ENCODE measurements at regions not wholly inside any gene's neighbourhood (a gene's known extent, or its start where the extent isn't known, plus 50 kb on each side); places are given as distances from the start of the nearest gene placed in this dataset.

GRCh38 chr18:38872342-38872741 is 1306.7 kb upstream of the CELF4 start:
- POLR2A ChIA-PET = no interaction called here
- CTCF ChIA-PET = no interaction called here
- no peak for FAIRE-seq

More at GRCh38 chr18:38872342-38872741, 1306.7 kb upstream of the CELF4 start:
- TF ChIP-seq GATA2 (IDR thresholded peaks at IDR 0.05; ENCODE audit: insufficient read depth, insufficient read length, low read depth, low read length) = no peak
- TF ChIP-seq, protein P1, sequence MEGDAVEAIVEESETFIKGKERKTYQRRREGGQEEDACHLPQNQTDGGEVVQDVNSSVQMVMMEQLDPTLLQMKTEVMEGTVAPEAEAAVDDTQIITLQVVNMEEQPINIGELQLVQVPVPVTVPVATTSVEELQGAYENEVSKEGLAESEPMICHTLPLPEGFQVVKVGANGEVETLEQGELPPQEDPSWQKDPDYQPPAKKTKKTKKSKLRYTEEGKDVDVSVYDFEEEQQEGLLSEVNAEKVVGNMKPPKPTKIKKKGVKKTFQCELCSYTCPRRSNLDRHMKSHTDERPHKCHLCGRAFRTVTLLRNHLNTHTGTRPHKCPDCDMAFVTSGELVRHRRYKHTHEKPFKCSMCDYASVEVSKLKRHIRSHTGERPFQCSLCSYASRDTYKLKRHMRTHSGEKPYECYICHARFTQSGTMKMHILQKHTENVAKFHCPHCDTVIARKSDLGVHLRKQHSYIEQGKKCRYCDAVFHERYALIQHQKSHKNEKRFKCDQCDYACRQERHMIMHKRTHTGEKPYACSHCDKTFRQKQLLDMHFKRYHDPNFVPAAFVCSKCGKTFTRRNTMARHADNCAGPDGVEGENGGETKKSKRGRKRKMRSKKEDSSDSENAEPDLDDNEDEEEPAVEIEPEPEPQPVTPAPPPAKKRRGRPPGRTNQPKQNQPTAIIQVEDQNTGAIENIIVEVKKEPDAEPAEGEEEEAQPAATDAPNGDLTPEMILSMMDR (IDR thresholded peaks at IDR 0.05; ENCODE audit: extremely low read depth in 1 of 2, insufficient read depth in 1 of 2, low read depth in 1 of 2, low read length in 2 of 2) = no peak
- no peak for TF ChIP-seq POLR2AphosphoS5 (IDR thresholded peaks at IDR 0.05; ENCODE audit: insufficient read depth, low read depth, low read length)
- TF ChIP-seq JUN (IDR thresholded peaks at IDR 0.05; ENCODE audit: borderline replicate concordance, insufficient read depth, insufficient read length, low read depth) = no peak
- TF ChIP-seq FOS (IDR thresholded peaks at IDR 0.05; ENCODE audit: borderline replicate concordance, insufficient read depth, low read length) = no peak
- TF ChIP-seq MYC (IDR thresholded peaks at IDR 0.05; ENCODE audit: low read depth, low read length) = no peak
- TF ChIP-seq EZH2 (IDR thresholded peaks at IDR 0.05; ENCODE audit: borderline replicate concordance, low read depth, low read length, severe bottlenecking) = no peak
- TF ChIP-seq POLR2A (IDR thresholded peaks at IDR 0.05; ENCODE audit: low read depth, low read length) = no peak
- TF ChIP-seq, protein P2, sequence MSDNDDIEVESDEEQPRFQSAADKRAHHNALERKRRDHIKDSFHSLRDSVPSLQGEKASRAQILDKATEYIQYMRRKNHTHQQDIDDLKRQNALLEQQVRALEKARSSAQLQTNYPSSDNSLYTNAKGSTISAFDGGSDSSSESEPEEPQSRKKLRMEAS (IDR thresholded peaks at IDR 0.05; ENCODE audit: insufficient read depth, insufficient read length) = no peak
- peaks cover 2% of the 10 kb centered on the region for H3K9me3 ChIP-seq (replicated peaks; ENCODE audit: control insufficient read depth, insufficient read depth, low read length)
- H3K9ac ChIP-seq (replicated peaks; ENCODE audit: extremely low read depth, insufficient read depth, low read length) = no peak overlapping the region
- dilution Hi-C loops (cut with MboI; ENCODE audit: extremely low pct_ligation_motif_present, low sequenced_read_pairs) (no loop called here), intact Hi-C loops (cut with micrococcal nuclease) (no loop called here)
- no peak for DNase-seq (ENCODE audit: low read depth, low spot score)
- no peaks in the 10 kb centered on the region for H3K9me1 ChIP-seq (replicated peaks; ENCODE audit: control insufficient read depth, extremely low read depth, insufficient read depth, low read length)
- no peak overlapping the region for H2AFZ ChIP-seq (ENCODE audit: low read depth, low read length)
- no peaks in the 10 kb centered on the region for H4K20me1 ChIP-seq (replicated peaks; ENCODE audit: control insufficient read depth, extremely low read depth, insufficient read depth, low read length)
- no TSS peak for BruUV-seq (replicated peaks)
- H3K4me3 ChIP-seq (replicated peaks in 1 of 3; ENCODE audit: insufficient read depth in 1 of 3, low read depth in 1 of 3, low read length in 3 of 3) = no peak overlapping the region
- H3K27me3 ChIP-seq (ENCODE audit: control insufficient read depth in 2 of 2, insufficient read depth in 2 of 2, low read length in 2 of 2) = no peaks in the 10 kb centered on the region
- H3K79me2 ChIP-seq (ENCODE audit: control insufficient read depth, insufficient read depth, low read length) = no peaks in the 10 kb centered on the region
- no peak overlapping the region for H3K27ac ChIP-seq (ENCODE audit: insufficient read depth, low read depth, low read length)
- H3K4me2 ChIP-seq (ENCODE audit: insufficient read depth, low read length) = no peak overlapping the region
- no peaks in the 10 kb centered on the region for H3K36me3 ChIP-seq (ENCODE audit: control insufficient read depth in 2 of 2, extremely low read depth in 1 of 2, insufficient read depth in 2 of 2, low read length in 2 of 2)
- no peaks in the 10 kb centered on the region for H3K4me1 ChIP-seq (ENCODE audit: control insufficient read depth, extremely low read depth, insufficient read depth, low read length)

Measured in endothelial cell of umbilical vein (primary cell).